Esophagus squamous epithelium (tissue), 5 donors: ENCODE measurements at regions not wholly inside any gene's neighbourhood (a gene's known extent, or its start where the extent isn't known, plus 50 kb on each side); places are given as distances from the start of the nearest gene placed in this dataset.

Source experiments
- DNase-seq: peaks from one replicate; lab custom pipeline; 2025; lab: John Stamatoyannopoulos, UW
- H3K27ac ChIP-seq, 4 donors: fragments of 200-600 bp; sonication (generic); one replicate each; pipeline ENCODE4 v1.5.1; 2016 to 2019; ENCODE audit warnings: mild to moderate bottlenecking in 1 of 4
- H3K27me3 ChIP-seq, 4 donors: fragments of 200-600 bp; sonication (generic); 1 replicate in 3 of 4; 2 replicates in 1 of 4; pipeline versions ENCODE4 v1.5.1 to v1.6.0; 2017 to 2021; ENCODE audit warnings: antibody characterized with exemption in 1 of 4
- H3K36me3 ChIP-seq, 3 donors: fragments of 200-600 bp; sonication (generic); one replicate each; pipeline ENCODE4 v1.5.1; 2016 to 2019
- H3K4me1 ChIP-seq, 3 donors: fragments of 200-600 bp; sonication (generic); one replicate each; pipeline ENCODE4 v1.5.1; 2017 to 2019
- H3K4me3 ChIP-seq, 4 donors: fragments of 200-600 bp; sonication (generic); 1 replicate in 3 of 4; 2 replicates in 1 of 4; pipeline ENCODE4 v1.5.1; 2016 to 2019; ENCODE audit warnings: mild to moderate bottlenecking in 2 of 4, moderate library complexity in 1 of 4
- H3K9me3 ChIP-seq, 3 donors: fragments of 200-600 bp; sonication (generic); one replicate each; pipeline ENCODE4 v1.5.1; 2016 to 2019
- POLR2A ChIP-seq, 4 donors: fragments of 450-650 bp; IDR thresholded peaks; one replicate each; pipeline ENCODE4 v1.6.1; 2017; ENCODE audit warnings: antibody characterized with exemption in 4 of 4, mild to moderate bottlenecking in 4 of 4, moderate library complexity in 3 of 4
- WGBS, 2 donors: methylation state at CpG; one replicate each; pipeline ENCODE4 v1.1.5; 2018; 5-methylcytosine and 5-hydroxymethylcytosine counted together
- intact Hi-C: fragments of 100-400 bp; cut with DNase I; formaldehyde crosslinking; loops from one replicate; pipeline ENCODE4 v1.15.0; 2022
- small RNA-seq, 4 donors: library from RNA; depleted of rRNA; stranded (forward); fragments of <200 nt; gene quantifications; one replicate each; pipeline ENCODE3, GENCODE V24; 2016
- TF ChIP-seq, protein P1 (sequence below), 6 experiments: fragments of 450-650 bp in 4 of 6; fragments of 200-600 bp in 2 of 6; sonication (generic) in 2 of 6; IDR thresholded peaks; one replicate each; pipeline ENCODE4 v1.5.1; 2016 to 2019; ENCODE audit warnings: antibody characterized with exemption in 6 of 6, mild to moderate bottlenecking in 4 of 6, moderate library complexity in 4 of 6
- donor health status: DM: yes; HTN: yes; CAD: no.

DNA sequence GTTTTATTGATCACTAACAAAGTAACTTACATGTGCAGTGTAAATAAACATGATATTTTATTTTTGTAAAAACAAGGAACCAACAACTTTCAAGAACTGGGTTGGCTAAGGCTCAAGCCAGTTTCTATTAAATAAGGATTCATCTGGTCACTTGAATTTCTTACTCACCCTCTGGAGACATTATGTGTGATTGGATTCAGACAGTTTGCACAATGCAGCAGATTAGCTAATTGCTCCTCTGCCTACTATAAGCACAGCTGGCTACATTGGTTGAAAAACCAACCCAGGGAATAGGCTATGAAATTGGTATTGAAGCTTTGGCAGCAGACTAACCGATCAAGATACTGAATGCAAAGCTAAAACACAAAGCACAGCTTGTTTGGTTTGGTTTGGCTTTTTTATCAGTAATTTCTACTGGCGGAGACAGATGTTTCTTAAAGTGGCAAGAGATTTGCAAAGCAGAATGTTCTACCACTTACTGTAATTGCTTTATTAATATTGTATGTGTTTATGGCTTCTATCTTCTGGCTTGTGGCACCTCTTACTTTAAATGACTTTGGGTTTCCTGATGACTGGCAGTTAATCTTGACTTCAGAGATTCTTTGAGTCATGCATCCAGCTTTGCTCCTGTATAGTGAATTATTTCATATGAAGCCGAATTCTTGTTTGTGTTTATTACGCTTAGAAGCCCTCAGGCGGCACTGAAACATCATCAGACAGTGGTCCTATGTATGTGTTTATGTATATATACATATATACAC is 231.5 kb downstream of the MPDZ start:
- intact Hi-C loops: no loop called here
- no peaks in the 10 kb centered on the region for H3K9me3 ChIP-seq
- no peak overlapping the region for H3K4me3 ChIP-seq
- no peaks in the 10 kb centered on the region for H3K36me3 ChIP-seq
- H3K27me3 ChIP-seq: no peaks in the 10 kb centered on the region
- no peaks in the 10 kb centered on the region for H3K4me1 ChIP-seq
- no peak for DNase-seq
- TF ChIP-seq, protein P1, sequence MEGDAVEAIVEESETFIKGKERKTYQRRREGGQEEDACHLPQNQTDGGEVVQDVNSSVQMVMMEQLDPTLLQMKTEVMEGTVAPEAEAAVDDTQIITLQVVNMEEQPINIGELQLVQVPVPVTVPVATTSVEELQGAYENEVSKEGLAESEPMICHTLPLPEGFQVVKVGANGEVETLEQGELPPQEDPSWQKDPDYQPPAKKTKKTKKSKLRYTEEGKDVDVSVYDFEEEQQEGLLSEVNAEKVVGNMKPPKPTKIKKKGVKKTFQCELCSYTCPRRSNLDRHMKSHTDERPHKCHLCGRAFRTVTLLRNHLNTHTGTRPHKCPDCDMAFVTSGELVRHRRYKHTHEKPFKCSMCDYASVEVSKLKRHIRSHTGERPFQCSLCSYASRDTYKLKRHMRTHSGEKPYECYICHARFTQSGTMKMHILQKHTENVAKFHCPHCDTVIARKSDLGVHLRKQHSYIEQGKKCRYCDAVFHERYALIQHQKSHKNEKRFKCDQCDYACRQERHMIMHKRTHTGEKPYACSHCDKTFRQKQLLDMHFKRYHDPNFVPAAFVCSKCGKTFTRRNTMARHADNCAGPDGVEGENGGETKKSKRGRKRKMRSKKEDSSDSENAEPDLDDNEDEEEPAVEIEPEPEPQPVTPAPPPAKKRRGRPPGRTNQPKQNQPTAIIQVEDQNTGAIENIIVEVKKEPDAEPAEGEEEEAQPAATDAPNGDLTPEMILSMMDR (IDR thresholded peaks at IDR 0.05): no peak
- TF ChIP-seq POLR2A (IDR thresholded peaks at IDR 0.05): no peak
- no peak overlapping the region for H3K27ac ChIP-seq
- 76 to 90% methylated on average over 5 of the region's 5 CpGs for WGBS, 2 donors

DNA sequence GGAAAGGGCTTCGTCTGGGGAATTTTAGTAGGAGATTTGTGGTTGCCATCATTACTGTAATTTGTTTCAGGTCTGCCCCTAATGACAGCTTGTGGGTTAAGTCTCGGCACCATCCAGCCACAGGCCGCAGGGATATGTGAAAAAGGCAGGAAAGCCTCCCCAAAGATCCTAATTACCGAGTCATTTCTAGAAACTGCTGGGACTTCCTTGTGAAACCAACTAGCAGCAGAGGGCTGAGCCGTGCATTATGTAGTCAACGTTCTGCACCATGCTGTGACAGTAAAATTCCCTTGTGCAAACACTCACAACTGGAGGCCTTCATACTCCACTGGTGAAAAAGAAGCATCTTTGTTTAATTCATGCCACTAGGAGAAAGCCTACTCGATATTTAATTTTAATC is 230.3 kb downstream of the MPDZ start:
- Histone ChIP-seq H3K27ac (no peak overlapping the region), H3K27me3 (no peaks in the 10 kb centered on the region), H3K36me3 (no peaks in the 10 kb centered on the region), H3K4me1 (no peaks in the 10 kb centered on the region), H3K9me3 (no peaks in the 10 kb centered on the region), H3K4me3 (no peak overlapping the region)
- no peak for DNase-seq
- 74 to 84% methylated on average over 6 to 7 of the region's 7 CpGs for WGBS, 2 donors
- intact Hi-C loops: no loop called here
- no peak for TF ChIP-seq POLR2A (IDR thresholded peaks at IDR 0.05)

DNA sequence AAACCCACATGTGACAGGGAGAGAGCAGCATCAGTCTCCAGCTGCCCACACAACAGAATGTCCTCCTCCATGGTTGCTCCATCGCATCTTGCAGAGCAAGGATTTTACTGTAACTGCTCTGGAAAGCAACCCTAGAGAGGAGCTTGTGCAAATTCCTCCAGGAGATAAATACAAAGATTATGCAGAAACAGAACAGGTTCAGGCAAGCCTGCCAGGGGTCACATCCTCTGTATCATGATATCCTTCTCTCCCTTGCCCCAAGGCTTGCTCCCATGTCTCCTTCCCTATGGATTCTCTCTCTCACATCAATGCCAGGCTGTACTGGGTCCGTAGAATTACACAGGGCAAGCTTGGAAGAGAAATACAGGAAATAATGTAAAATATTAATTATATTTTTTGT is 226.0 kb downstream of the MPDZ start:
- Histone ChIP-seq H3K4me1 (no peaks in the 10 kb centered on the region), H3K4me3 (no peak overlapping the region), H3K36me3 (no peaks in the 10 kb centered on the region), H3K27ac (no peak overlapping the region), H3K9me3 (no peaks in the 10 kb centered on the region), H3K27me3 (no peaks in the 10 kb centered on the region)
- no peak for DNase-seq
- TF ChIP-seq, protein P1 (IDR thresholded peaks at IDR 0.05): no peak
- no peak for TF ChIP-seq POLR2A (IDR thresholded peaks at IDR 0.05)
- intact Hi-C loops: no loop called here
- WGBS, 2 donors: 65 to 91% methylated on average over 1 of the region's 2 CpGs

DNA sequence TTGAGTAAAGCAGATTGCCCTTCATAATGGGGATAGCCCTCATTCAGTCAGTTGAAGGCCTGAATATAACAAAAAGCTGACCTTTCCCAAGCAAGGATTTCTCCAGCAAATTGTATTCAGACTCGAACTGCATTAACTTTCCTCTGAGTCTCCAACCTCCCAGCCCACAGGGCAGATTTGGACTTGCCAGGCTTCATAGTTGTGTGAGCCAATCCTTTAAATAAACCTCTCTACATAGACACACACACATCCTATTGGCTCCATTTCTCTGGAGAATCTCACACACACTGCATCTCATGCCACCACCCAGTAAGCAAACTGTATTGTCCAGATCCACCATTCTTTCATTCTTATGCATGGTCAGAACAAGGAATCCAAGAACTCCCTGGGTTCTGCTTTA is 225.1 kb downstream of the MPDZ start:
- H3K4me1 ChIP-seq: no peaks in the 10 kb centered on the region
- no peak overlapping the region for H3K27ac ChIP-seq
- DNase-seq: no peak
- 25 to 39% methylated on average over 1 of the region's 1 CpG for WGBS, 2 donors
- H3K27me3 ChIP-seq: no peaks in the 10 kb centered on the region
- H3K9me3 ChIP-seq: no peaks in the 10 kb centered on the region
- H3K4me3 ChIP-seq: no peak overlapping the region
- TF ChIP-seq, protein P1 (IDR thresholded peaks at IDR 0.05): no peak
- no peak for TF ChIP-seq POLR2A (IDR thresholded peaks at IDR 0.05)
- H3K36me3 ChIP-seq: no peaks in the 10 kb centered on the region
- intact Hi-C loops: no loop called here

Small RNAs in the stretch of these regions (small RNA-seq; reads per million reads assigned to genes)
- gene RF00019: 0 reads per million in 4 donors
